Astrocyte of the cerebellum (primary cell): ENCODE measurements at regions not wholly inside any gene's neighbourhood (a gene's known extent, or its start where the extent isn't known, plus 50 kb on each side); places are given as distances from the start of the nearest gene placed in this dataset.

Source experiments
- DNase-seq: peaks from one replicate; pipeline ENCODE4 v3.0.0-alpha.2; 2011; ENCODE audit warnings: low read depth
- H3K4me3 ChIP-seq: 2 replicates; pipeline ENCODE4 v1.5.1; 2011; ENCODE audit warnings: mild to moderate bottlenecking, low read depth, low read length, moderate library complexity
- CTCF ChIP-seq: IDR thresholded peaks from 2 replicates; pipeline ENCODE4 v1.5.1; 2012; ENCODE audit warnings: low read length, low read depth, moderate library complexity, mild to moderate bottlenecking; ENCODE audit errors: missing control alignments
- in situ Hi-C: cut with HindIII; loops from 2 replicates; pipeline ENCODE4 v1.10.0; 2017; ENCODE audit warnings: low sequenced_read_pairs

GRCh38 chr9:69955536-69956355, 87.9 kb upstream of the MAMDC2 start:
- in situ Hi-C loops, result no loop called here
- no peak overlapping the region for H3K4me3 ChIP-seq
- no peak for TF ChIP-seq CTCF
- DNase-seq, result no peak

GRCh38 chr9:69961843-69962242, 81.8 kb upstream of the MAMDC2 start:
- no peak for TF ChIP-seq CTCF
- in situ Hi-C loops, result no loop called here
- no peak for DNase-seq
- no peak overlapping the region for H3K4me3 ChIP-seq

GRCh38 chr9:69963803-69964202, 79.8 kb upstream of the MAMDC2 start:
- in situ Hi-C loops, result no loop called here
- TF ChIP-seq CTCF, result no peak
- DNase-seq, result no peak
- H3K4me3 ChIP-seq, result no peak overlapping the region

GRCh38 chr9:69964446-69964845, 79.2 kb upstream of the MAMDC2 start:
- H3K4me3 ChIP-seq, result no peak overlapping the region
- TF ChIP-seq CTCF, result no peak
- in situ Hi-C loops, result no loop called here
- DNase-seq, result no peak

GRCh38 chr9:69965416-69966145, 78.1 kb upstream of the MAMDC2 start:
- no peak for DNase-seq
- H3K4me3 ChIP-seq, result no peak overlapping the region
- TF ChIP-seq CTCF, result no peak
- in situ Hi-C loops, result no loop called here

GRCh38 chr9:69967344-69967743, 76.3 kb upstream of the MAMDC2 start:
- in situ Hi-C loops, result no loop called here
- no peak for TF ChIP-seq CTCF
- no peak for DNase-seq
- no peak overlapping the region for H3K4me3 ChIP-seq
